K562 (cell line): ENCODE measurements at regions not wholly inside any gene's neighbourhood (a gene's known extent, or its start where the extent isn't known, plus 50 kb on each side); places are given as distances from the start of the nearest gene placed in this dataset.
"Not testable (repeated sequence)": the region's sequence is repeated elsewhere in the genome, so short reads cannot be mapped to it uniquely, and the experiment has no call there.

Experiments used
- ATAC-seq: fragments of 200-7000 bp; cut with Tn5 transposase; 3 replicates; pipeline ENCODE4 v1.9.1; 2020; ENCODE audit warnings: moderate library complexity
- BruUV-seq: library from RNA; stranded (reverse); fragments of 400-500 nt; replicated peaks from 2 replicates; lab custom pipeline; 2021; lab: Mats Ljungman, UMichigan
- CTCF ChIA-PET: fragments of 300-600 bp; formaldehyde crosslinking; extraction: SDS; loops from one replicate; lab custom pipeline; 2021; ENCODE audit warnings: low intra/inter-chr PET ratio; lab: Yijun Ruan, JAX
- POLR2A ChIA-PET: fragments of 300-600, 350-650 bp; sonication (Branson Sonifier 250); formaldehyde crosslinking; extraction: SDS; loops from one replicate; lab custom pipeline; 2021; ENCODE audit warnings: antibody characterized with exemption, inconsistent platforms; lab: Yijun Ruan, JAX
- DNase-seq, 4 experiments: peaks; one replicate each; pipeline versions ENCODE4 v3.0.0 to v3.0.0-alpha.2; 2011 to 2018; ENCODE audit warnings: low spot score in 3 of 4, mixed read lengths in 3 of 4; ENCODE audit errors: extremely low read depth in 1 of 4
- FAIRE-seq: peaks from 2 replicates; lab custom pipeline; 2011; peaks lifted over from hg19 to GRCh38; lab: Jason Lieb, UNC
- H2AFZ ChIP-seq: 2 replicates; pipeline ENCODE4 v1.6.0; 2011; ENCODE audit warnings: low read depth, low read length, control low read depth, inconsistent platforms
- H3K27ac ChIP-seq: fragments of 200-600 bp; 3 replicates; pipeline ENCODE4 v1.8.0; 2011; ENCODE audit warnings: low read depth, mild to moderate bottlenecking, control low read depth, inconsistent platforms, low read length, moderate library complexity, mixed read lengths; ENCODE audit errors: extremely low read depth
- H3K27me3 ChIP-seq, 2 experiments: fragments of 300-600 bp in 1 of 2; 2 replicates in 1 of 2; 3 replicates in 1 of 2; pipeline versions ENCODE4 v1.6.0 to v1.8.0; 2011; ENCODE audit warnings: inconsistent platforms in 2 of 2, low read length in 2 of 2, mild to moderate bottlenecking in 1 of 2, mixed read lengths in 1 of 2, moderate library complexity in 1 of 2; ENCODE audit not compliant: control insufficient read depth in 2 of 2, insufficient read depth in 2 of 2
- H3K36me3 ChIP-seq: fragments of 300-600 bp; 3 replicates; pipeline ENCODE4 v1.8.0; 2011; ENCODE audit warnings: mild to moderate bottlenecking, low read length, inconsistent platforms; ENCODE audit not compliant: control insufficient read depth, insufficient read depth
- H3K4me1 ChIP-seq, 2 experiments: fragments of 200-600 bp in 1 of 2; replicated peaks in 1 of 2; 2 replicates in 1 of 2; 3 replicates in 1 of 2; pipeline versions ENCODE4 v1.5.1 to v1.8.0; 2011; ENCODE audit warnings: inconsistent platforms in 2 of 2, low read length in 2 of 2, mild to moderate bottlenecking in 1 of 2, mixed read lengths in 1 of 2, moderate library complexity in 1 of 2; ENCODE audit not compliant: control insufficient read depth in 2 of 2, insufficient read depth in 2 of 2
- H3K4me2 ChIP-seq: 2 replicates; pipeline ENCODE4 v1.6.1; 2011; ENCODE audit warnings: low read length, control low read depth, inconsistent platforms, mixed read lengths; ENCODE audit not compliant: insufficient read depth
- H3K4me3 ChIP-seq: fragments of 200-600 bp; sonication (generic), shearing (Covaris generic); 2 replicates; pipeline ENCODE4 v1.5.1; 2016; ENCODE audit warnings: control low read depth, inconsistent platforms
- H3K79me2 ChIP-seq: fragments of 200-600 bp; 3 replicates; pipeline ENCODE4 v1.8.0; 2011; ENCODE audit warnings: low read length, inconsistent platforms; ENCODE audit not compliant: control insufficient read depth, insufficient read depth
- H3K9ac ChIP-seq, 2 experiments: 2 replicates each; pipeline versions ENCODE4 v1.6.0 to v1.6.1; 2011; ENCODE audit warnings: low read depth in 2 of 2, low read length in 2 of 2, control low read depth in 1 of 2, inconsistent platforms in 1 of 2, mild to moderate bottlenecking in 1 of 2, mixed read lengths in 1 of 2; ENCODE audit not compliant: insufficient read depth in 1 of 2
- H3K9me1 ChIP-seq: one replicate; pipeline ENCODE4 v1.6.0; 2011; ENCODE audit warnings: inconsistent platforms, mild to moderate bottlenecking, low read length, moderate library complexity; ENCODE audit not compliant: control insufficient read depth, insufficient read depth
- H3K9me3 ChIP-seq: replicated peaks from 2 replicates; pipeline ENCODE4 v1.5.1; 2011; ENCODE audit warnings: low read depth, low read length, inconsistent platforms; ENCODE audit not compliant: control insufficient read depth, insufficient read depth
- H4K20me1 ChIP-seq: replicated peaks from 2 replicates; pipeline ENCODE4 v1.6.1; 2011; ENCODE audit warnings: low read length, inconsistent platforms, mixed read lengths; ENCODE audit not compliant: control insufficient read depth, insufficient read depth
- NCOA6 ChIP-seq: fragments of 450-650 bp; IDR thresholded peaks from 2 replicates; pipeline ENCODE4 v1.6.1; 2017; ENCODE audit warnings: mild to moderate bottlenecking
- RBM22 ChIP-seq: fragments of 200-400 bp; formaldehyde crosslinking; IDR thresholded peaks from 2 replicates; pipeline ENCODE4 v1.6.1; 2018; ENCODE audit warnings: low read length, low read depth; ENCODE audit not compliant: poor library complexity, severe bottlenecking
- ZNF212 ChIP-seq: fragments of 450-650 bp; formaldehyde crosslinking; IDR thresholded peaks from 2 replicates; pipeline ENCODE4 v1.4.0; 2020; ENCODE audit warnings: mild to moderate bottlenecking
- WGBS: fragments of 100-300 bp; shearing (Covaris generic); methylation state at CpG from one replicate; pipeline ENCODE4 v1.1.6; 2016; ENCODE audit warnings: low coverage, mixed read lengths; ENCODE audit not compliant: insufficient coverage; ENCODE audit errors: missing lambda C conversion rate; 5-methylcytosine and 5-hydroxymethylcytosine counted together
- in situ Hi-C: fragments of 300-500 bp; cut with MboI; formaldehyde crosslinking; loops from 4 replicates; pipeline ENCODE4 v1.15.0; 2018; ENCODE audit warnings: inconsistent platforms, mixed read lengths
- intact Hi-C: fragments of 100-400 bp; cut with micrococcal nuclease; formaldehyde crosslinking; loops from 2 replicates; pipeline ENCODE4 v1.14.2; 2022
- TF ChIP-seq, protein P1 (sequence below): sonication (generic); formaldehyde crosslinking; IDR thresholded peaks from 2 replicates; pipeline ENCODE4 v1.8.1; 2023; ENCODE audit warnings: mild to moderate bottlenecking, missing genetic modification reagents
- TF ChIP-seq, protein P2 (sequence below), 2 experiments: fragments of 200-800 bp in 1 of 2; sonication (Bioruptor generic) in 1 of 2; sonication (generic) in 1 of 2; formaldehyde crosslinking in 1 of 2; IDR thresholded peaks in 1 of 2; conservative IDR thresholded peaks in 1 of 2; 2 replicates each; pipeline versions ENCODE4 v1.5.0 to v1.6.1; 2016 to 2020; ENCODE audit warnings: missing compliant biosample characterization in 1 of 2, missing genetic modification characterization in 1 of 2, missing genetic modification reagents in 1 of 2

DNA sequence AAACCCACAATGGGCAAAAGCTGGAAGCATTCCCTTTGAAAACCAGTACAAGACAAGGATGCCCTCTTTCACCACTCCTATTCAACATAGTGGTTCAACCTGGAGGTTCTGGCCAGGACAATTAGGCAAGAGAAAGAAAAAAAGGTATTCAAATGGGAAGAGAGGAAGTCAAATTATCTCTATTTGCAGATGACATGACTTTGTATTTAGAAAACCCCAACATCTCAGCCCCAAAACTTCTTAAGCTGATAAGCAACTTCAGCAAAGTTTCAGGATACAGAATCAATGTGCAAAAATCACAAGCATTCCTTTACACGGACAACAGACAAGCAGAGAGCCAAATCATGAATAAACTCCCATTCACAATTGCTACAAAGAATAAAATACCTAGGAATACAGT lies 246.9 kb downstream of the DMAC1 start:
- ATAC-seq, H3K4me2 ChIP-seq, H3K27me3 ChIP-seq, intact Hi-C loops, H3K36me3 ChIP-seq, FAIRE-seq, H3K27ac ChIP-seq, CTCF ChIA-PET, H2AFZ ChIP-seq, BruUV-seq, in situ Hi-C loops, DNase-seq, H3K9me3 ChIP-seq, H4K20me1 ChIP-seq, H3K79me2 ChIP-seq, H3K4me1 ChIP-seq, POLR2A ChIA-PET, H3K9ac ChIP-seq, H3K9me1 ChIP-seq, H3K4me3 ChIP-seq: not testable (repeated sequence)
- WGBS, result 0% methylated on average over 1 of the region's 1 CpG

DNA sequence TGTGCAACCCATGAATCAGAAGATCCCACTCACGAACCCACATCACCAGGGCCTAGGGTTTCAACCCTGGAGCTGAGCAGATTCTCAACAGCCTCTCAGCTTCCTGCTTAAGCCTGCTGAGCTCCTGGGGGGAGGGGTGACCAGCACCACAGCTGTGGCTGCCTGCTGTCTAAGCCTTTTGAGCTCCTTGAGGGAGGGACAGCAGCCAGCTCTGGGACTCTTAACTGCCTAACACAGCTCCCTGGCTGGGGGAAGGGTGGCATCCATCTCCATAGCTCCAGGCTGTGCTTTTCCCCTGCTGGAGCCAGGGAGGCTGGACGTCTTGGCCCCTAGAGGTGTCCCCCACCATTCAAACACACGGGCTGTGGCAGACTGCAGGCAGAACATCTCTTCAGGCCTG lies 250.3 kb downstream of the DMAC1 start:
- no peaks in the 10 kb centered on the region for H3K4me1 ChIP-seq
- H3K4me2 ChIP-seq, result no peak overlapping the region
- 0% methylated on average over 2 of the region's 3 CpGs for WGBS
- no peak overlapping the region for H2AFZ ChIP-seq
- H3K36me3 ChIP-seq, result no peaks in the 10 kb centered on the region
- intact Hi-C loops, result no loop called here
- ChIA-PET POLR2A (no interaction called here), CTCF (no interaction called here)
- no peaks in the 10 kb centered on the region for H3K79me2 ChIP-seq
- no peaks in the 10 kb centered on the region for H3K9me1 ChIP-seq
- ATAC-seq (no peak), DNase-seq (no peak), FAIRE-seq (no peak)
- H3K9me3 ChIP-seq, result no peaks in the 10 kb centered on the region
- no TSS peak for BruUV-seq
- no peak overlapping the region for H3K4me3 ChIP-seq
- no peaks in the 10 kb centered on the region for H3K27me3 ChIP-seq
- in situ Hi-C loops, result loop anchor here (10.0 kb wide), 1 partner anchor 504 kb away; no protein-coding TSS in a partner anchor
- H3K27ac ChIP-seq, result no peak overlapping the region
- H4K20me1 ChIP-seq, result no peaks in the 10 kb centered on the region
- no peak overlapping the region for H3K9ac ChIP-seq
- TF ChIP-seq NCOA6, result no peak
- TF ChIP-seq RBM22, result no peak
- TF ChIP-seq, protein P1, sequence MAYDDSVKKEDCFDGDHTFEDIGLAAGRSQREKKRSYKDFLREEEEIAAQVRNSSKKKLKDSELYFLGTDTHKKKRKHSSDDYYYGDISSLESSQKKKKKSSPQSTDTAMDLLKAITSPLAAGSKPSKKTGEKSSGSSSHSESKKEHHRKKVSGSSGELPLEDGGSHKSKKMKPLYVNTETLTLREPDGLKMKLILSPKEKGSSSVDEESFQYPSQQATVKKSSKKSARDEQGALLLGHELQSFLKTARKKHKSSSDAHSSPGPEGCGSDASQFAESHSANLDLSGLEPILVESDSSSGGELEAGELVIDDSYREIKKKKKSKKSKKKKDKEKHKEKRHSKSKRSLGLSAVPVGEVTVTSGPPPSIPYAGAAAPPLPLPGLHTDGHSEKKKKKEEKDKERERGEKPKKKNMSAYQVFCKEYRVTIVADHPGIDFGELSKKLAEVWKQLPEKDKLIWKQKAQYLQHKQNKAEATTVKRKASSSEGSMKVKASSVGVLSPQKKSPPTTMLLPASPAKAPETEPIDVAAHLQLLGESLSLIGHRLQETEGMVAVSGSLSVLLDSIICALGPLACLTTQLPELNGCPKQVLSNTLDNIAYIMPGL (CRISPR knock-in tag), result no peak
- TF ChIP-seq, protein P2, sequence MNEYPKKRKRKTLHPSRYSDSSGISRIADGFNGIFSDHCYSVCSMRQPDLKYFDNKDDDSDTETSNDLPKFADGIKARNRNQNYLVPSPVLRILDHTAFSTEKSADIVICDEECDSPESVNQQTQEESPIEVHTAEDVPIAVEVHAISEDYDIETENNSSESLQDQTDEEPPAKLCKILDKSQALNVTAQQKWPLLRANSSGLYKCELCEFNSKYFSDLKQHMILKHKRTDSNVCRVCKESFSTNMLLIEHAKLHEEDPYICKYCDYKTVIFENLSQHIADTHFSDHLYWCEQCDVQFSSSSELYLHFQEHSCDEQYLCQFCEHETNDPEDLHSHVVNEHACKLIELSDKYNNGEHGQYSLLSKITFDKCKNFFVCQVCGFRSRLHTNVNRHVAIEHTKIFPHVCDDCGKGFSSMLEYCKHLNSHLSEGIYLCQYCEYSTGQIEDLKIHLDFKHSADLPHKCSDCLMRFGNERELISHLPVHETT (CRISPR knock-in tag; conservative IDR thresholded peaks at IDR 0.05 in 1 of 2, IDR thresholded peaks at IDR 0.05 in 1 of 2), result no peak
- no peak for TF ChIP-seq ZNF212 (CRISPR knock-in tag)
